ENCODE measurements at regions not wholly inside any gene's neighbourhood (a gene's known extent, or its start where the extent isn't known, plus 50 kb on each side); places are given as distances from the start of the nearest gene placed in this dataset.

GRCh38 chr16:17617021-17617552 lies 146.3 kb upstream of the XYLT1 start (continued):
- TF ChIP-seq CREBL2 (CRISPR knock-in tag; IDR thresholded peaks at IDR 0.05; ENCODE audit: borderline replicate concordance) (no peak), MTF1 (CRISPR knock-in tag; IDR thresholded peaks at IDR 0.05) (no peak), ZHX1 (CRISPR knock-in tag; IDR thresholded peaks at IDR 0.05; ENCODE audit: low read depth) (no peak), NAIF1 (CRISPR knock-in tag; IDR thresholded peaks at IDR 0.05; ENCODE audit: borderline replicate concordance) (no peak), ZNF512 (CRISPR knock-in tag; IDR thresholded peaks at IDR 0.05) (no peak), ZSCAN21 (CRISPR knock-in tag; IDR thresholded peaks at IDR 0.05; ENCODE audit: borderline replicate concordance) (no peak), NCOA5 (CRISPR knock-in tag; IDR thresholded peaks at IDR 0.05) (no peak), CSRNP1 (CRISPR knock-in tag; IDR thresholded peaks at IDR 0.05) (no peak)

All from HepG2 (cell line).